Kidney epithelial cell (primary cell): ENCODE measurements at regions not wholly inside any gene's neighbourhood (a gene's known extent, or its start where the extent isn't known, plus 50 kb on each side); places are given as distances from the start of the nearest gene placed in this dataset.

ENCODE experiments used
- DNase-seq: peaks from one replicate; pipeline ENCODE4 v3.0.0-alpha.2; 2010; ENCODE audit warnings: low read depth
- H3K27me3 ChIP-seq: 2 replicates; pipeline ENCODE4 v1.6.0; 2011; ENCODE audit warnings: low read length; ENCODE audit not compliant: control insufficient read depth, insufficient read depth
- H3K36me3 ChIP-seq: 2 replicates; pipeline ENCODE4 v1.5.1; 2011; ENCODE audit warnings: low read length; ENCODE audit not compliant: control insufficient read depth, insufficient read depth
- H3K4me3 ChIP-seq: 2 replicates; pipeline ENCODE4 v1.5.1; 2011; ENCODE audit warnings: low read depth, mild to moderate bottlenecking, control low read depth, low read length
- TF ChIP-seq, protein P1 (sequence below): IDR thresholded peaks from 2 replicates; pipeline ENCODE4 v1.5.1; 2011; ENCODE audit warnings: mild to moderate bottlenecking, moderate library complexity, low read length, control low read depth, inconsistent platforms; ENCODE audit not compliant: insufficient read depth, poor library complexity, severe bottlenecking

DNA sequence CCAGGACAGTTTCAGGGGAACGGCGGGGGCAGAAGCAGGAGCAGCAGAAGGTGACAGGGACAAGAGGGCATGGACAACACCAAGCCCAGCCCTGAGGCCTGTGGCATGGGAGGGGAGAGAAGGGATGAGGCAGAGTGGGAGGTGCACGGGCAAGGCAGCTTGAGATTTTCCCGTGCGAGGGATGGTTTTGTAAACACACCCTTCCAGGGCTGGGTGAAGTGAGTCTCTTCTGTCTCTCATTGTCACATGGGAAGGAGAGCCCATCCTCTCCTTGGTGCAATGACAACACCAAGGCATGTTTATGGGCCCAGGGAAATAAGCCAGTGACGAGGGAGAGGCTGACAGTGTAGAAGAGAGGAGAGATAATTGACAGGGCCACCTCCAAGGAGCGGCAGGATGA is 69.6 kb upstream of the RIOK3 start:
- H3K36me3 ChIP-seq, result no peaks in the 10 kb centered on the region
- TF ChIP-seq, protein P1, sequence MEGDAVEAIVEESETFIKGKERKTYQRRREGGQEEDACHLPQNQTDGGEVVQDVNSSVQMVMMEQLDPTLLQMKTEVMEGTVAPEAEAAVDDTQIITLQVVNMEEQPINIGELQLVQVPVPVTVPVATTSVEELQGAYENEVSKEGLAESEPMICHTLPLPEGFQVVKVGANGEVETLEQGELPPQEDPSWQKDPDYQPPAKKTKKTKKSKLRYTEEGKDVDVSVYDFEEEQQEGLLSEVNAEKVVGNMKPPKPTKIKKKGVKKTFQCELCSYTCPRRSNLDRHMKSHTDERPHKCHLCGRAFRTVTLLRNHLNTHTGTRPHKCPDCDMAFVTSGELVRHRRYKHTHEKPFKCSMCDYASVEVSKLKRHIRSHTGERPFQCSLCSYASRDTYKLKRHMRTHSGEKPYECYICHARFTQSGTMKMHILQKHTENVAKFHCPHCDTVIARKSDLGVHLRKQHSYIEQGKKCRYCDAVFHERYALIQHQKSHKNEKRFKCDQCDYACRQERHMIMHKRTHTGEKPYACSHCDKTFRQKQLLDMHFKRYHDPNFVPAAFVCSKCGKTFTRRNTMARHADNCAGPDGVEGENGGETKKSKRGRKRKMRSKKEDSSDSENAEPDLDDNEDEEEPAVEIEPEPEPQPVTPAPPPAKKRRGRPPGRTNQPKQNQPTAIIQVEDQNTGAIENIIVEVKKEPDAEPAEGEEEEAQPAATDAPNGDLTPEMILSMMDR, result no peak
- no peaks in the 10 kb centered on the region for H3K27me3 ChIP-seq
- no peak for DNase-seq
- no peak overlapping the region for H3K4me3 ChIP-seq

DNA sequence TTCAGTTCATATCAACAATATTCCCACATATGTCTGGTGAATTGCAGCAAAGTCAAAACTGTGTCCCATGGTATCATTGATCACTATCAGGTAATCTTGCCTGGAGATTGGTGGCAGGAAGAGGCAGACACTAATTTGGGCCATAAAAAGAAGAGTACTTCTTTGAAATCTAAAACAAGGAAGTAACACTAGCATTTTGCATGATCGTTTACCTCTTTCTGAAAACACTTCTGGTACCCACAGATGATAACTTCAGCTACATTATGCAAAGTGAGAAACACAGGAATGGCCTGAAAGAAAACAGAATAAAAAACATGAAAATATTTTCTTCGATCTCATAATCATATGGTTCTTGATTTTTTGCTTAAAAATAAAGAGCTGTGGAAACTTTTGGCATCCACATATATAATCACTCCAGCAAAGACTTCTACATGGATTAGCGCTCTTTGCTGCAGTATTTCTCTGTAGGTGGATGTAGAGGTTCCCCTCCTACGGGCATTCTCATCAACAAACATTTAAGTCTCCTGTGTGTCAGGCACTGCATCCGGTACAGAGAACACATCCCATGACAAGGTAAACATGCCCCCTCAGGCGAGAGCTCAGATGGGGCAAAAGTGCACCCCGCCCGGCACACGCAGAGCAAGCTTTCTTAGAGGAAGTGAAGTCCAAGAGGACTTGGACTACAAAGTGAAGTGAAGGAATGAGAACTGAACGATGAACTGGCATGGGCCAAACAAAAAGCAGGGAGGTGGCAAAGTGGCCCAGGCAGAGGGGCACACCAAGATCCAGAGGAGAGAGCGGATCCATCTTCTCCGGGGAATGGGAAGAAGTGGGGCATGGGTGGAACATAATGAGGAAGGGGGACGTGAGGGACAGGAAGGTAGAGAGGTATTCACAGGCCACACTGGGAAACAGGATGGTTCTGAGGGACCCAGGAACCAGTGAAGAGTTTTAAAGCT is 68.0 kb upstream of the RIOK3 start:
- no peaks in the 10 kb centered on the region for H3K36me3 ChIP-seq
- DNase-seq, result no peak
- no peak overlapping the region for H3K4me3 ChIP-seq
- TF ChIP-seq, protein P1, result no peak
- no peaks in the 10 kb centered on the region for H3K27me3 ChIP-seq

DNA sequence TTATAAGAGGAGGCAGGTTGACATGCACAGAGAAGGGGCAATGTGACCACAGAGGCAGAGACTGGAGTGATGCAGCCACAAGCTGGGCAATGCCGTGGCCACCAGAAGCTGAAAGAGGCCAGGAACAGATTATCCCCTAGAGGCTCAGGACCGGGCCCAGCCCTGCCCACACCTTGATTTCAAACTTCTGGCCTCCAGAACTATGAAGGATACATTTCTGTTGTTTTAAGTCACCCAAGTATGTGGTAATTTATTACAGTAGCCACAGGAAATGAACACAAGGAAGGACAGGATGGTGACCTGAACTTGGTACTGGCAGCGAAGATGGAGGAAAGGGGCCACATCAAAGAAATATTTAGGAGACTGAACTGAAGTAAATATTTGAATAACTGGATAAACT is 66.8 kb upstream of the RIOK3 start:
- Histone ChIP-seq H3K27me3 (no peaks in the 10 kb centered on the region), H3K4me3 (no peak overlapping the region), H3K36me3 (no peaks in the 10 kb centered on the region)
- TF ChIP-seq, protein P1, result no peak
- no peak for DNase-seq

DNA sequence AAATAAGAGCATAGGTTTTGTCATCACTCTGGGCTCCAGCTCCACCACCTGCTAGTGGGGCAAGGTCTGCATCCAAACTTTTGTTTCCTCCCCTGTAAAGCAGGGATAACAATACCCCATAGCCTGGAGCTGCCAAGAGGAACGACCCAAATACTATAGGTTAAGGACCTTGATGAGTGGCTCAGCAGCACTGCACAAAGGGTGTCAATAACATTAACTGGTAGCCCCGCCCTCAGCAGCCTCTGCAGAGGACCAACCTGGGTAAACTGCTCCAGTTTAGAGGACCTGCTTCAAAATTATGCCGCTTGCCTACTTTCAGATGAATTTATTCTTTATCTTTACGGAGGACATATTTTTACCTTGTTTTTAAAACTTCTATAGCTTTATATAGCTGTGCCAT is 65.8 kb upstream of the RIOK3 start:
- TF ChIP-seq, protein P1, result no peak
- no peaks in the 10 kb centered on the region for H3K36me3 ChIP-seq
- no peaks in the 10 kb centered on the region for H3K27me3 ChIP-seq
- no peak for DNase-seq
- H3K4me3 ChIP-seq, result no peak overlapping the region

DNA sequence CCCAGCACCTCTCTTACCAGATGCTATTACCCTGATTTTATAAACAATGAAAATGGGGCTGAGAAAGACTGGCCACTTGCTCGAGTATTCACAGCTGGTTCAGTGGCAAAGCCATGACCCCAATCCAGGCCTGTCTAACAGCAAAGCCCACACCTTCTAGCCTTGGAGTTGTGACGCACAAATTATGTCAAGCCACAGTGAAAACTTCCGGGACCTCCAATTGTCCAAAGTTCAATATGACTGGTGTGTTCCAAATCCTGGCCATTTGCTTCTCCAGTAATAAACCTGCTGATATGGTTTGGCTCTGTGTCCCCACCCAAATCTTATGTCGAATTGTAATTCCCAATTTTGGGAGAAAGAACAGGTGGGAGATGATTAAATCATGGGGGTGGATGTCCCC is 64.7 kb upstream of the RIOK3 start:
- Histone ChIP-seq H3K27me3 (no peaks in the 10 kb centered on the region), H3K36me3 (no peaks in the 10 kb centered on the region), H3K4me3 (no peak overlapping the region)
- DNase-seq, result no peak
- TF ChIP-seq, protein P1, result no peak

DNA sequence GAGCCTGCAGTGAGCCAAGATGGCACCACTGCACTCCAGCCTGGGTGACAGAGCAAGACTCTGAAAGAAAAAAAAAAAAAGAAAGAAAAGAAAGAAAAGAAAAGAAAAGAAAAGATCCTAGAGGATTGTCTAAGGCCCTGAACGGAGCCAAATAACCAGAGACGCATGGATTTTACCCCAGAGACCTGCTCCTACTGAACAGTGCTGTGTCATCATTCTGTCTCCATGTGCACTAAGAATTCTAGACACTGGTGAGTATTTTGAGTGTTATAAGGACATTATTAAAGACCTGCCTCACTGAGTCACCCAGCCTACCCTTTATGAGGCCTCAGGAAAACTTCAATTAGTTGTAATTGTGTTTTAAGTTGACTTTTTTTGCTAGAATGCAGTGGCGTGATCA is 61.9 kb upstream of the RIOK3 start:
- Histone ChIP-seq H3K4me3 (no peak overlapping the region), H3K36me3 (no peaks in the 10 kb centered on the region), H3K27me3 (no peaks in the 10 kb centered on the region)
- DNase-seq, result no peak
- TF ChIP-seq, protein P1, result no peak
